ENCODE measurements at regions not wholly inside any gene's neighbourhood (a gene's known extent, or its start where the extent isn't known, plus 50 kb on each side); places are given as distances from the start of the nearest gene placed in this dataset.

DNA sequence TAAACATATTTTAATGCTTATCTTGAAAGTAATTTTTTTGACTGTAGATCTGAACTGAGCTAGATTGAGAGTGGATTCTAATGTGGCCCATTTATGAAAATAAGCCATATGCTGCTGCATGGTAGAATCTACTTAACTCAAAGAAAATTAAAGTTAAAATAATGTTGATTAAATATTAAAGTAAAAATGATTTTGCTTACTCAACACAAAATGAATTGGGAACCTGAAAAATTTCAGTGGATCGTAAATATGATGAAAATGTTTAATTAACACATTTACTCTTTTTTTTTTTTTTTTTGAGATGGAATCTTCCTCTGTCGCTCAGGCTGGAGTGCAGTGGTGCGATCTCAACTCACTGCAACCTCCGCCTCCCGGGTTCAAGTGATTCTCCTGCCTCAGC, 144.5 kb upstream of the HMGN3 start (continued):
- TF ChIP-seq ZNF274 (IDR thresholded peaks at IDR 0.05; ENCODE audit: borderline replicate concordance, extremely low read depth, low read length) (no peak), NANOG (IDR thresholded peaks at IDR 0.05; ENCODE audit: insufficient read depth, low read depth, low read length, poor library complexity, severe bottlenecking) (no peak), SIRT6 (IDR thresholded peaks at IDR 0.05; ENCODE audit: low read length) (no peak), NRF1 (IDR thresholded peaks at IDR 0.05; ENCODE audit: low read depth, low read length) (no peak), MAFK (IDR thresholded peaks at IDR 0.05; ENCODE audit: low read depth, low read length) (no peak)
- TF ChIP-seq, protein P1, sequence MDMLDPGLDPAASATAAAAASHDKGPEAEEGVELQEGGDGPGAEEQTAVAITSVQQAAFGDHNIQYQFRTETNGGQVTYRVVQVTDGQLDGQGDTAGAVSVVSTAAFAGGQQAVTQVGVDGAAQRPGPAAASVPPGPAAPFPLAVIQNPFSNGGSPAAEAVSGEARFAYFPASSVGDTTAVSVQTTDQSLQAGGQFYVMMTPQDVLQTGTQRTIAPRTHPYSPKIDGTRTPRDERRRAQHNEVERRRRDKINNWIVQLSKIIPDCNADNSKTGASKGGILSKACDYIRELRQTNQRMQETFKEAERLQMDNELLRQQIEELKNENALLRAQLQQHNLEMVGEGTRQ (IDR thresholded peaks at IDR 0.05; ENCODE audit: low read length): no peak
